OCI-LY1 (cell line): ENCODE measurements at regions not wholly inside any gene's neighbourhood (a gene's known extent, or its start where the extent isn't known, plus 50 kb on each side); places are given as distances from the start of the nearest gene placed in this dataset.

Source experiments
- EZH2 ChIP-seq: fragments of 200-600 bp; sonication (generic), shearing (Covaris generic); IDR thresholded peaks from 2 replicates; pipeline ENCODE4 v1.8.0; 2017; ENCODE audit warnings: borderline replicate concordance, mixed run types, mild to moderate bottlenecking, antibody characterized with exemption, low read length, moderate library complexity, mixed read lengths
- TF ChIP-seq, protein P1 (sequence below): fragments of 200-600 bp; sonication (generic), shearing (Covaris generic); IDR thresholded peaks from 2 replicates; pipeline ENCODE4 v1.5.1; 2017; ENCODE audit warnings: mild to moderate bottlenecking, antibody characterized with exemption, low read length, moderate library complexity, mixed read lengths

DNA sequence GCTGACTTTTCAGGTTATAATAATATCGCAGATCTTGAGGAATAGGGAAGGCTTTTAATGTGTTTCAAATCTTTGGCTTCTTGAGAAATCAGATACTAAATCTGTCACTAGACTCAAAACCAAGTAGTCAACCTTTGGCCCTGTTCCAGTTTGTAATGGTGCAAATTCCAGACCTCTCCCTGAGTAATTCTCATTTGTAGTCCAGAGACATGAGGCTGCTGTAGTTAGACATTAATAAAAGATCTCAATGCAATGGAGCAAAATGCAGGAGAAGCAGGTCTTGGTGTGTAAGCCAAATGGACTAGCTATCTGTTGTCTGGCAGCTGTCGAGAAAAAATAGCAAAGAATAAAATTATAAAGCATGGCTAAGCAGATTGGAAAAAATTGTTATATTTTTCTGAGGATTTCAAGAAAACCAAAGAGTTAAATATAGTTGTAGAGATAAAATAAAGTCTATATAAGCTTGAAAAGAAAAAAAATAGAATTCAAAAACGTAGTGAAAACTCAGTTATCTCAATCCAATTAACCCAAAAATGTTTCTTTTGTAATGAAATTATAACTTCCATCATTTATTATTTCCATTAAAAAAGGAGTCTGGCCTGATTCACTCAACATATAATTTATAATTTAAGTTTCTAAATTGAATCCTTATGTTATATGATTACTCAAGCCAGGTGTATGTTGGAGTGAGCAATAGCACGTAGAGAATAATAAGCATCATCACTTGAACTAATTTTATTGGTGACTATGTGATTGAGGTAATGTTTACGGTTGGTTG, 161.5 kb upstream of the ADGRB3 start:
- TF ChIP-seq, protein P1, sequence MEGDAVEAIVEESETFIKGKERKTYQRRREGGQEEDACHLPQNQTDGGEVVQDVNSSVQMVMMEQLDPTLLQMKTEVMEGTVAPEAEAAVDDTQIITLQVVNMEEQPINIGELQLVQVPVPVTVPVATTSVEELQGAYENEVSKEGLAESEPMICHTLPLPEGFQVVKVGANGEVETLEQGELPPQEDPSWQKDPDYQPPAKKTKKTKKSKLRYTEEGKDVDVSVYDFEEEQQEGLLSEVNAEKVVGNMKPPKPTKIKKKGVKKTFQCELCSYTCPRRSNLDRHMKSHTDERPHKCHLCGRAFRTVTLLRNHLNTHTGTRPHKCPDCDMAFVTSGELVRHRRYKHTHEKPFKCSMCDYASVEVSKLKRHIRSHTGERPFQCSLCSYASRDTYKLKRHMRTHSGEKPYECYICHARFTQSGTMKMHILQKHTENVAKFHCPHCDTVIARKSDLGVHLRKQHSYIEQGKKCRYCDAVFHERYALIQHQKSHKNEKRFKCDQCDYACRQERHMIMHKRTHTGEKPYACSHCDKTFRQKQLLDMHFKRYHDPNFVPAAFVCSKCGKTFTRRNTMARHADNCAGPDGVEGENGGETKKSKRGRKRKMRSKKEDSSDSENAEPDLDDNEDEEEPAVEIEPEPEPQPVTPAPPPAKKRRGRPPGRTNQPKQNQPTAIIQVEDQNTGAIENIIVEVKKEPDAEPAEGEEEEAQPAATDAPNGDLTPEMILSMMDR: no peak
- no peak for TF ChIP-seq EZH2
